IMR-90 (cell line): ENCODE measurements at regions not wholly inside any gene's neighbourhood (a gene's known extent, or its start where the extent isn't known, plus 50 kb on each side); places are given as distances from the start of the nearest gene placed in this dataset.

Experiments used
- ATAC-seq: fragments of 200-7000 bp; cut with Tn5 transposase; 2 replicates; pipeline ENCODE4 v1.9.1; 2020; ENCODE audit warnings: low read depth, mild to moderate bottlenecking, moderate library complexity
- BruUV-seq: library from RNA; stranded (reverse); fragments of 400-500 nt; replicated peaks from 2 replicates; lab custom pipeline; 2021; lab: Mats Ljungman, UMichigan
- CTCF ChIA-PET: fragments of 300-600 bp; formaldehyde crosslinking; extraction: SDS; loops from one replicate; lab custom pipeline; 2021; ENCODE audit warnings: antibody characterized with exemption; lab: Yijun Ruan, JAX
- POLR2A ChIA-PET: fragments of 300-600 bp; sonication (Branson Sonifier 250); formaldehyde crosslinking; loops from one replicate; lab custom pipeline; 2022; ENCODE audit warnings: antibody characterized with exemption; ENCODE audit not compliant: unreplicated experiment; lab: Charles Lee
- DNase-seq: peaks from one replicate; pipeline ENCODE4 v3.0.0; 2013
- H2AFZ ChIP-seq: replicated peaks from 2 replicates; pipeline ENCODE3; 2013; ENCODE audit warnings: low read length, mild to moderate bottlenecking; ENCODE audit not compliant: poor library complexity
- H2AK5ac ChIP-seq: 2 replicates; pipeline ENCODE4 v1.6.1; 2013; ENCODE audit warnings: low read depth, low read length, inconsistent platforms
- H2AK9ac ChIP-seq: replicated peaks from 2 replicates; pipeline ENCODE3; 2013; ENCODE audit warnings: mild to moderate bottlenecking, low read depth, low read length, moderate library complexity; ENCODE audit not compliant: poor library complexity
- H2BK120ac ChIP-seq: 2 replicates; pipeline ENCODE4 v1.6.1; 2013; ENCODE audit warnings: low read depth, low read length, inconsistent platforms
- H2BK15ac ChIP-seq: 3 replicates; pipeline ENCODE4 v1.6.1; 2013; ENCODE audit warnings: low read depth, low read length, inconsistent platforms
- H2BK20ac ChIP-seq: 2 replicates; pipeline ENCODE4 v1.6.1; 2013; ENCODE audit warnings: low read depth, mild to moderate bottlenecking, inconsistent platforms, low read length, moderate library complexity
- H2BK5ac ChIP-seq: 2 replicates; pipeline ENCODE4 v1.6.1; 2013; ENCODE audit warnings: mild to moderate bottlenecking, low read depth, low read length, inconsistent platforms; ENCODE audit not compliant: poor library complexity, severe bottlenecking
- H3K14ac ChIP-seq: replicated peaks from 2 replicates; pipeline ENCODE4 v1.6.1; 2013; ENCODE audit warnings: low read depth, low read length, inconsistent platforms
- H3K18ac ChIP-seq: 2 replicates; pipeline ENCODE4 v1.6.1; 2013; ENCODE audit warnings: low read depth, low read length, control low read depth
- H3K23ac ChIP-seq: 2 replicates; pipeline ENCODE4 v1.6.1; 2013; ENCODE audit warnings: low read depth, low read length, inconsistent platforms
- H3K27ac ChIP-seq: 2 replicates; pipeline ENCODE4 v1.5.1; 2013; ENCODE audit warnings: mild to moderate bottlenecking, control low read depth, low read length; ENCODE audit not compliant: insufficient read depth
- H3K27me3 ChIP-seq: 2 replicates; pipeline ENCODE4 v1.6.1; 2013; ENCODE audit warnings: low read length; ENCODE audit not compliant: control insufficient read depth, insufficient read depth
- H3K36me3 ChIP-seq: 2 replicates; pipeline ENCODE4 v1.6.1; 2013; ENCODE audit warnings: low read length, mixed read lengths; ENCODE audit not compliant: control insufficient read depth, insufficient read depth
- H3K4ac ChIP-seq: 2 replicates; pipeline ENCODE4 v1.6.1; 2013; ENCODE audit warnings: low read depth, low read length, inconsistent platforms
- H3K4me1 ChIP-seq: 2 replicates; pipeline ENCODE4 v1.6.1; 2013; ENCODE audit warnings: low read length, mixed read lengths; ENCODE audit not compliant: control insufficient read depth, insufficient read depth
- H3K4me2 ChIP-seq: 2 replicates; pipeline ENCODE4 v1.6.1; 2013; ENCODE audit warnings: low read depth, mild to moderate bottlenecking, control low read depth, low read length, moderate library complexity
- H3K4me3 ChIP-seq: 2 replicates; pipeline ENCODE4 v1.5.1; 2013; ENCODE audit warnings: low read depth, mild to moderate bottlenecking, control low read depth, low read length, moderate library complexity; ENCODE audit not compliant: insufficient read depth
- H3K56ac ChIP-seq: 2 replicates; pipeline ENCODE4 v1.6.1; 2013; ENCODE audit warnings: low read length, inconsistent platforms; ENCODE audit not compliant: insufficient read depth; ENCODE audit errors: extremely low read depth
- H3K79me1 ChIP-seq, 2 experiments: 2 replicates each; pipeline ENCODE4 v1.6.1; 2013; ENCODE audit warnings: low read length in 2 of 2, inconsistent platforms in 1 of 2, low read depth in 1 of 2
- H3K9ac ChIP-seq: 2 replicates; pipeline ENCODE4 v1.6.1; 2013; ENCODE audit warnings: low read depth, low read length, control low read depth
- H3K9me1 ChIP-seq: 2 replicates; pipeline ENCODE4 v1.6.1; 2013; ENCODE audit warnings: low read length, inconsistent platforms; ENCODE audit not compliant: insufficient read depth
- H3K9me3 ChIP-seq: 2 replicates; pipeline ENCODE4 v1.6.1; 2013; ENCODE audit warnings: low read length; ENCODE audit not compliant: control insufficient read depth, insufficient read depth
- H4K20me1 ChIP-seq: 2 replicates; pipeline ENCODE4 v1.6.1; 2013; ENCODE audit warnings: low read length, inconsistent platforms; ENCODE audit not compliant: insufficient read depth
- H4K5ac ChIP-seq: 2 replicates; pipeline ENCODE4 v1.6.1; 2013; ENCODE audit warnings: mild to moderate bottlenecking, low read depth, low read length, control low read depth
- H4K8ac ChIP-seq, 2 experiments: 2 replicates each; pipeline ENCODE4 v1.6.1; 2013; ENCODE audit warnings: low read depth in 2 of 2, low read length in 2 of 2, control low read depth in 1 of 2, inconsistent platforms in 1 of 2
- H4K91ac ChIP-seq: 2 replicates; pipeline ENCODE4 v1.6.1; 2013; ENCODE audit warnings: low read depth, low read length, inconsistent platforms; ENCODE audit not compliant: insufficient read depth
- BHLHE40 ChIP-seq: fragments of 150-350 bp; IDR thresholded peaks from 2 replicates; pipeline ENCODE4 v1.6.1; 2016; ENCODE audit warnings: mild to moderate bottlenecking, low read depth, low read length
- CEBPB ChIP-seq: IDR thresholded peaks from 2 replicates; pipeline ENCODE4 v1.6.1; 2012; ENCODE audit warnings: low read depth, low read length, improper control_type of control experiment
- CHD1 ChIP-seq: IDR thresholded peaks from 2 replicates; pipeline ENCODE4 v1.6.1; 2012; ENCODE audit warnings: low read depth, low read length, improper control_type of control experiment
- MAFK ChIP-seq: IDR thresholded peaks from 2 replicates; pipeline ENCODE4 v1.6.1; 2012; ENCODE audit warnings: low read depth, low read length, improper control_type of control experiment
- MXI1 ChIP-seq: IDR thresholded peaks from 2 replicates; pipeline ENCODE4 v1.6.1; 2012; ENCODE audit warnings: low read depth, mild to moderate bottlenecking, low read length, moderate library complexity, borderline replicate concordance
- POLR2A ChIP-seq: IDR thresholded peaks from 2 replicates; pipeline ENCODE4 v1.6.1; 2012; ENCODE audit warnings: mild to moderate bottlenecking, low read depth, low read length
- RCOR1 ChIP-seq: IDR thresholded peaks from 2 replicates; pipeline ENCODE4 v1.6.1; 2012; ENCODE audit warnings: mild to moderate bottlenecking, low read length, improper control_type of control experiment; ENCODE audit not compliant: insufficient replicate concordance
- SMC3 ChIP-seq: fragments of 150-350 bp; IDR thresholded peaks from 2 replicates; pipeline ENCODE4 v1.6.1; 2016; ENCODE audit warnings: low read depth, mild to moderate bottlenecking, antibody characterized with exemption, low read length, moderate library complexity
- WGBS, 2 experiments: methylation state at CpG; one replicate each; pipeline versions ENCODE4 v1.1.5 to v1.1.7; 2013; ENCODE audit warnings: missing lambda C conversion rate in 2 of 2; ENCODE audit not compliant: insufficient read length in 1 of 2; ENCODE audit errors: extremely low coverage in 2 of 2; 5-methylcytosine and 5-hydroxymethylcytosine counted together
- dilution Hi-C: fragments of 300-500 bp; cut with HindIII; formaldehyde crosslinking; loops from one replicate; pipeline ENCODE4 v1.14.3; 2018; ENCODE audit warnings: low sequenced_read_pairs; ENCODE audit not compliant: unreplicated experiment
- in situ Hi-C: fragments of 300-500 bp; cut with MboI; formaldehyde crosslinking; loops from 3 replicates; pipeline ENCODE4 v1.14.3; 2019; ENCODE audit warnings: low sequenced_read_pairs, inconsistent platforms, mixed read lengths
- intact Hi-C: fragments of 100-400 bp; cut with micrococcal nuclease; formaldehyde crosslinking; loops from 2 replicates; pipeline ENCODE4 v1.10.0; 2022
- TF ChIP-seq, protein P1 (sequence below): fragments of 150-350 bp; IDR thresholded peaks from 2 replicates; pipeline ENCODE4 v1.6.1; 2017; ENCODE audit warnings: mild to moderate bottlenecking, antibody characterized with exemption, low read length, low read depth

DNA sequence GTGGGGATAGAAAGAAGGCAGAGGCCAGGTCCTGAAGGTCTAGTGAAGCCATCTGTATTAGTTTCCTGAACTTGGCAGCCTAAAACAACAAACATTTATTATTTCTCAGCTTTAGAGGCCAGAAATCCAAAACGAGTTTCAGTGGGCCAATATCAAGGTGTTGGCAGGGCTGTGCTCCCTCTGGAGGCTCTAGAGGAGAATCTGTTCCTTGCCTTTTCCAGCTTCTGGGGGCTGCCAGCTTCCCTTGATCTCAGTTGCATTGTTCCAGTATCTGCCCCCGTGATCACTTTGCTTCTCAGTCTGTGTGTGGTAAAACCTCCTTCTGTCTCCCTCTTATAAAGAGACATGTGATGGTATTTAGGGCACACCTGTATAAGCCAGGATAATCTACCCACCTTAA, 82.4 kb downstream of the MAFB start:
- no peak overlapping the region for H3K4me2 ChIP-seq
- H3K4ac ChIP-seq: no peak overlapping the region
- no peak overlapping the region for H4K8ac ChIP-seq
- no peaks in the 10 kb centered on the region for H3K36me3 ChIP-seq
- H2BK15ac ChIP-seq: no peak overlapping the region
- H3K9me1 ChIP-seq: no peaks in the 10 kb centered on the region
- no peaks in the 10 kb centered on the region for H4K20me1 ChIP-seq
- H3K4me1 ChIP-seq: no peaks in the 10 kb centered on the region
- no peak overlapping the region for H3K27ac ChIP-seq
- H4K5ac ChIP-seq: no peak overlapping the region
- H2AFZ ChIP-seq: no peak overlapping the region
- no peak overlapping the region for H3K14ac ChIP-seq
- in situ Hi-C loops: no loop called here
- dilution Hi-C loops: no loop called here
- no peaks in the 10 kb centered on the region for H3K27me3 ChIP-seq
- no peak overlapping the region for H2BK5ac ChIP-seq
- ATAC-seq (no peak), DNase-seq (no peak)
- no peak overlapping the region for H2AK5ac ChIP-seq
- no peak overlapping the region for H2BK120ac ChIP-seq
- no peaks in the 10 kb centered on the region for H3K79me1 ChIP-seq
- H2AK9ac ChIP-seq: no peak overlapping the region
- no peak overlapping the region for H3K9ac ChIP-seq
- H2BK20ac ChIP-seq: no peak overlapping the region
- BruUV-seq: no TSS peak
- no peak overlapping the region for H3K23ac ChIP-seq
- intact Hi-C loops: no loop called here
- H3K4me3 ChIP-seq: no peak overlapping the region
- H4K91ac ChIP-seq: no peak overlapping the region
- ChIA-PET CTCF (no interaction called here), POLR2A (no interaction called here)
- H3K9me3 ChIP-seq: no peaks in the 10 kb centered on the region
- WGBS, 2 experiments: 0% methylated on average over 1 of the region's 2 CpGs; no CpG with 5 or more reads in 1 of the 2 experiments
- no peak overlapping the region for H3K56ac ChIP-seq
- TF ChIP-seq, protein P1, sequence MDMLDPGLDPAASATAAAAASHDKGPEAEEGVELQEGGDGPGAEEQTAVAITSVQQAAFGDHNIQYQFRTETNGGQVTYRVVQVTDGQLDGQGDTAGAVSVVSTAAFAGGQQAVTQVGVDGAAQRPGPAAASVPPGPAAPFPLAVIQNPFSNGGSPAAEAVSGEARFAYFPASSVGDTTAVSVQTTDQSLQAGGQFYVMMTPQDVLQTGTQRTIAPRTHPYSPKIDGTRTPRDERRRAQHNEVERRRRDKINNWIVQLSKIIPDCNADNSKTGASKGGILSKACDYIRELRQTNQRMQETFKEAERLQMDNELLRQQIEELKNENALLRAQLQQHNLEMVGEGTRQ: no peak
- TF ChIP-seq CEBPB (no peak), BHLHE40 (no peak), CHD1 (no peak), SMC3 (no peak), POLR2A (no peak), MXI1 (no peak), MAFK (no peak), RCOR1 (no peak)
- no peak overlapping the region for H3K18ac ChIP-seq
